Right renal cortex interstitium (tissue), 3 donors: ENCODE measurements at regions not wholly inside any gene's neighbourhood (a gene's known extent, or its start where the extent isn't known, plus 50 kb on each side); places are given as distances from the start of the nearest gene placed in this dataset.
"Not testable (repeated sequence)": the region's sequence is repeated elsewhere in the genome, so short reads cannot be mapped to it uniquely, and the experiment has no call there.

Experiments
- DNase-seq, 3 donors: peaks; one replicate each; pipeline ENCODE4 v3.0.0-alpha.2; 2013; ENCODE audit warnings: low read depth in 3 of 3, low spot score in 2 of 3

DNA sequence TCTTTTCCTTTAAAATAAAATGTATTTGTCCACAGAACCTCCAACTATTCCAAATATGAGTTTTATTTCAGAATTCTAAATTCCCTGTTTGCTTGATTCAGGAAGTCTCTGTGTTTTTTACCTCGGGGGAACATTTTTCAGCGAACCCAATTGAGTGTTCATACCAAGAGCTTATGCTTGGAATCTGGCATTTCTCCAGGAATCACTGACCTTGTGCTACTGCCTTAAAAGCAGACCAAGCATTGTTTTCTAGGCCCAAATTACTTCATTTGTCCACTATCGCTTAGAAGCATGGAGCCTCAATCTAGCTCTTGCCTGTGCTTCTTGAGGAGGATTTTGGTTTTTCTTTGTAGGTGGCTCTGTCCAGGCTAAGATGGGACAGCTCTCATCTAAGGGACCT is 59.4 kb downstream of the EBLN1 start:
- no peak for DNase-seq

DNA sequence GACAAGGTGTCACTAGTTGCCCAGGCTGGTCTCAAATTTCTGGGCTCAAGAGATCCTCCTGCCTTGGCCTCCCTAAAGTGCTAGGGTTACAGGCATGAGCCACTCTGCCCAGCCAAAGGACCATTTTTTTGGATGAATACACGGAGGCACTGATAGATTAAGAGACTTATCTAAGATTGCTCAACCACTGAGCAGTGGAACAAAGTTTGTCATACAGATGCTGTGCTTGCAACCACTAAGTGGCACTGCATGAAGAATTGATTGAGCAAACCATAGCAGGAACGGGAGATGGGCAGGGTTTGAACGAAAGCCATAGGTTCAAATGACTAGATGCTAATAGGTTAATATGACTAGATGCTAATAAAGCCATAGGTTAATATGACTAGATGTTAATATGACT is 61.1 kb downstream of the EBLN1 start:
- no peak for DNase-seq

DNA sequence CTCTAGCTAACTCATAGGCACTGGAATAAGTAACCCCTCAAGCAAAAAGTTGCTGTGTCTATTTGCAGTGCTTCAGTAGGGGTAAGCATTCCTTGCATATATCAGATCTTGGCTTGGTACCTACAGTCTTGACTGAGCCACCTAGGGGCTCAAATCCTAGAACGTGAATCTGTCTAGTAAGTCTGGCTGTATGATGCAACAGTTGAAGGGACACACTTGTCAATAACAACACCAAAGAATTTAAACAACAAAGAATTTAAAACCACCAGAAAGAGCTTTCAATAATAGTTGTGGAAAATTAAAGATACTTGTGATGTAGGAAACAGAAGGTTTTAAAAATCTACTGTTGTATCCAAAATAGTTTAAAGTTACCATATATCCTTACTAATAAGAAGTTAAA is 65.4 kb downstream of the EBLN1 start:
- no peak for DNase-seq

DNA sequence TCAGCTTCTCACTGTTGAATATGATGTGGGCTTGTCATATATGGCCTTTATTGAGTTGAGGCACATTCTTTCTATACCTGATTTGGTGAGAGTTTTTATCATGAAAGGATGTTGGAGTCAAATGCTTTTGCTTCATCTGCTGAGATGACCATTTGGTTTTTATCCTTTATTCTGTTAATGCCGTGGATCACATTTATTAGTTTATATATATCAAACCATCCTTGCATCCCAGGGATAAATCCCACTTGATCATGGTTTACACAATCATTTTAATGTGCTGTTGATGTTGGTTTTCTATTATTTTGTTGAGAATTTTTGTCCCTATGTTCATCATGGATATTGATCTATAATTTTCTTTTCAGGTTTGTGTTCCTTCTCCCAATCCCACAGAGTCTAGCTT is 67.0 kb downstream of the EBLN1 start:
- DNase-seq = no peak

DNA sequence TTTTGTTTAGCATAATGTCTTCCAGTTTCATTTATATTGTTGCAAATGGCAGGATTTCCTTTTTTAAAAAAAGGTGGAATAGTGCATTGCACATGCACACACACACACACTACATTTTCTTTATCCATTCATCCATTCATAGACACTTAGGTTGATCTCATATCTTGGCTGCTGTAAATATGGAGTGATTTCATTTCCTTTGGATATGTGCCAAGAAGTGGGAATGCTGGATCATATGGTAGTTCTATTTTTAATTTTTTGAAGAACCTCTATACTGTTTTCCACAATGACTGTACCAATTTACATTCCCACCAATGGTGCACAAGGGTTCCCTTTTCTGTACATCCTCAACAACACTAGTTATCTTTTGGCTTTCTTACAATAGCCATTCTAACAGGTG is 68.9 kb downstream of the EBLN1 start:
- no peak for DNase-seq

DNA sequence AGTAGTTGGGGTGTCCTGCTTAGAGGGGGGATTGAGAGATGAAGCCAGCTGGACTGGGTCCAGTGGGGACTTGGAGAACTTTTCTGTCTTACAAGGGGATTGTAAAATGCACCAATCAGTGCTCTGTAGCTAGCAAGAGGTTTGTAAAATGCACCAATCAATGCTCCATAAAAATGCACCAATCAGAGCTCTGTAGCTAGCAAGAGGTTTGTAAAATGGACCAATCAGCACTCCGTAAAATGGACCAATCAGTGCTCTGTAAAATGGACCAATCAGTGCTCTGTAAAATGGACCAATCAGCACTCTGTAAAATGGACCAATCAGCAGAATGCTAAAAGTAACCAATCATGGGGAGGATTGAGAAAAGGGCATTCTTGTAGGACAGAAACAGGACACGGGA is 71.9 kb downstream of the EBLN1 start:
- not testable (repeated sequence) for DNase-seq

DNA sequence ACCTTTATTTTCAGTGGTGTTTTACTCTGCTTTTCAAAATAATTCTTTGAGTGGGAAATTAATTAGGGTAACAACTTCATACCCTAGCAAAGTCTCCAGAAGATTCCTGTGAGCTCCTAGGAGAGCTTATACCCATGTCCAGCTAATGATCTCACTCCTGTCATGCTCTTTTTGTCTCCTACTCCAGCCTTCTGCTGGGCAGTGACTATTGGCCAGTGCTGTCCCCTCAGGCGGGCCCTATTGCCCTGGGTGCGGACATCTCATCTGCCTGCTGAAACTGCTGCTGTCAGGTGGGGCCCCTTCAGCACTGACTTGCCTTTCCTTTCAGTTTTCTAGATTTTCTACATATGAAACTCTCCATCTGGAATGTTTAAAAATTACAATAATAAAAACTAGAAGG is 80.3 kb downstream of the EBLN1 start:
- DNase-seq = no peak

DNA sequence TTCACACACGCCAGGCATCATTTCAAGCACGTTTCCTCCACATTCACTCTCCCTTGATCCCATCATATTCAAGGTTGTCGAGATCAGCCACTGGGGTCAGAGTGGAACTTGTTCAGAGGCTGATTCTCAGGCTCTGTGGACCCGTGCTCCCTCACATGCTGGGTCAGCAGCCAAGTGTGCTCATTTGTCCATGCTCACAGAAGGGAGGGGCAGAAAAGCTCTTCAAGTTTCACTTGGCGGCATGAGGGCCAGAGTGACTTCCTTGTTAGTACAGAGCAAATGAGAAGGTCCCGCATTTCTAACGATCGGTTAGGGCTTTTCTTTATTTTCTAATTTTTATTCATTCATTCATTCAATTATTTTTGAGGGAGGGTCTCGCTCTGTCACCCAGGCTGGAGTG is 82.2 kb downstream of the EBLN1 start:
- no peak for DNase-seq

DNA sequence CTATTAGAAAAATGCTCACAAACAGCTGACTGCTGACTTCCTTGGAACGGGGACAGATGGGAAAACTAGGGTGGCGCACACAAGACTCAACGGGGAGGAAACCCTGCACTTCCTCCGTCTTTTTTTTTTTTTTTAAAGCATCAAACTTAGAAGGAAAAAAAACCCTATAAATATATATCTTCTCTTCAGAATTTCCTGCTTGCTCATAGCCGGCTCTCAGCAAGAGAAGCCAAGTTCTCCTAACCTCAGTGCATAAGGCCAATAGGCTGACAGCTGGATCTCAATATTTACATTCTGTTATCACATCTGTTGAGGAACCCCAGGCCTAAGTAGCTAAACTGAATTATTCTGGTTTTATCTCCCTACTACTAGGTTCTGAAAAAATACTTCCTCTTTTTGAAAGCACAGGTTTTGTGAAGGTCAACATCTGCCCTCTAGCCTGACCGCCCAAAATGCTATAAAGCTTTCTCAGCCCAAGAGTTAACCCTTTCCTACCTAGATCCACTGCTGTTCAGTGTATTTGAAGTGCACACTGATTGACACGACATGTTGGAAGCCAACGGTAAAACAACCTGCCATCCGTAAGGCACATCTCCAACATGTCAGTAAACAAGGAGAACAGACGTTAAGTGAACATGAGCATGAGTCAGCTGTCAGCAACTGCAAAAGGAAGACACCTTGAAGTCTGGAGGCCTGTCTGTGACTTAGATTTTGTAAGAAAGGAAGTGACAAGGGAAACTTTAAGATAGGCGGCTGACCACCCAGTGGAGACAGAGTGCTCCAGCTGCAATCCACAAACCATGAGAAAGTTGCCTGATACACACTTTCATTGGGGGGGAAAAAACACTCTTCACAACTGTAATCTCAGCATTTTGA is 83.8 kb downstream of the EBLN1 start:
- peak; percentile 53 to 77 (median 59) for DNase-seq

DNA sequence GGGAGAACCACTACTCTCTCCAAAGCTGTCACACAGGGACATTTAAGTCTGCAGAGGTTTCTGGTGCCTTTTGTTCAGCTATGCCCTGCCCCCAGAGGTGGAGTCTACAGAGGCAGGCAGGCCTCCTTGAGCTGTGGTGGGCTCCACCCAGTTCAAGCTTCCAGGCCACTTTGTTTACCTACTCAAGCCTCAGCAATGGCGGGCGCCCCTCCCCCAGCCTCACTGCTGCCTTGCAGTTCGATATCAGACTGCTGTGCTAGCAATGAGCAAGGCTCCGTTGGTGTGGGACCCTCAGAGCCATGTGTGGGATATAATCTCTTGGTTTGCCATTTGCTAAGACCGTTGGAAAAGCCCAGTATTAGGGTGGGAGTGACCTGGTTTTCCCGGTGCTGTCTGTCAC is 87.0 kb downstream of the EBLN1 start:
- DNase-seq = not testable (repeated sequence)

DNA sequence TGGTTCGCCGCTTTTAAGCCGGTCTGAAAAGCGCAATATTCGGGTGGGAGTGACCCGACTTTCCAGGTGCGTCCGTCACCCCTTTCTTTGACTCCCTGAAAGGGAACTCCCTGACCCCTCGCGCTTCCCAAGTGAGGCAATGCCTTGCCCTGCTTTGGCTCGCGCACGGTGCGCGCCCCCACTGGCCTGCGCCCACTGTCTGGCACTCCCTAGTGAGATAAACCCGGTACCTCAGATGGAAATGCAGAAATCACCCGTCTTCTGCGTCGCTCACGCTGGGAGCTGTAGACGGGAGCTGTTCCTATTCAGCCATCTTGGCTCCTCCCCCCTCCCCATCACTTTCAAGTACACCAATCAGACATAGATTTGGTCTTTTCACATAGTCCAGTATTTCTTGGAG is 88.2 kb downstream of the EBLN1 start:
- not testable (repeated sequence) for DNase-seq

DNA sequence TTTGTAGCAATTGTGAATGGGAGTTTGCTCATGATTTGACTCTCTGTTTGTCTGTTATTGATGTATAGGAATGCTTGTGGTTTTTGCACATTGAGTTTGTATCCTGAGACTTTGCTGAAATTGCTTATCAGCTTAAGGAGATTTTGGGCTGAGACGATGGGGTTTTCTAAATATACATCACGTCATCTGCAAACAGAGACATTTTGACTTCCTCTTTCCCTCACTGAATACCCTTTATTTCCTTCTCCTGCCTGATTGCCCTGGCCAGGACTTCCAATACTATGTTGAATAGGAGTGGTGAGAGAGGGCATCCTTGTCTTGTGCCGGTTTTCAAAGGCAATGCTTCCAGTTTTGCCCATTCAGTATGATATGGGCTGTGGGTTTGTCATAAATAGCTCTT is 96.6 kb downstream of the EBLN1 start:
- DNase-seq = not testable (repeated sequence)

DNA sequence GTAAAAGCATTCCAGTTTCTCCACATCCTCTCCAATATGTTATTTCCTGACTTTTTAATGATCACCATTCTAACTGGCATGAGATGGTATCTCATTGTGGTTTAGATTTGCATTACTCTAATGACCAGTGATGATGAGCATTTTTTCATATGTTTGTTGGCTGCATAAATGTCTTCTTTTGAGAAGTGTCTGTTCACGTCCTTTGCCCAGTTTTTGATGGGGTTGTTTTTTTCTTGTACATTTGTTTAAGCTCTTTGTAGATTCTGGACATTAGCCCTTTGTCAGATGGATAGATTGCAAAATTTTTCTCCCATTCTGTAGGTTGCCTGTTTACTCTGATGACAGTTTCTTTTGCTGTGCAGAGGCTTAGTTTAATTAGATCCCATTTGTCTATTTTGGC is 97.7 kb downstream of the EBLN1 start:
- DNase-seq = not testable (repeated sequence)

DNA sequence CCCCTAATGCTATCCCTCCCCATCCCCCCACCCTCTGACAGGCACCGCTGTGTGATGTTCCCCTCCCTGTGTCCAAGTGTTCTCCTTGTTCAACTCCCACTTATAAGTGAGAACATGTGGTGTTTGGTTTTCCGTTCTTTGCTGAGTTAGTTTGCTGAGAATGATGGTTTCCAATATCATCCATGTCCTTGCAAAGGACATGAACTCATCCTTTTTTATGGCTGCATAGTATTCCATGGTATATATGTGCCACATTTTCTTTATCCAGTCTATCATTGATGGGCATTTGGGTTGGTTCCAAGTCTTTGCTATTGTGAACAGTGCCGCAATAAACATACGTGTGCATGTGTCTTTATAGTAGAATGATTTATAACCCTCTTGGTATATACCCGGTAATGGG is 98.2 kb downstream of the EBLN1 start:
- not testable (repeated sequence) for DNase-seq

DNA sequence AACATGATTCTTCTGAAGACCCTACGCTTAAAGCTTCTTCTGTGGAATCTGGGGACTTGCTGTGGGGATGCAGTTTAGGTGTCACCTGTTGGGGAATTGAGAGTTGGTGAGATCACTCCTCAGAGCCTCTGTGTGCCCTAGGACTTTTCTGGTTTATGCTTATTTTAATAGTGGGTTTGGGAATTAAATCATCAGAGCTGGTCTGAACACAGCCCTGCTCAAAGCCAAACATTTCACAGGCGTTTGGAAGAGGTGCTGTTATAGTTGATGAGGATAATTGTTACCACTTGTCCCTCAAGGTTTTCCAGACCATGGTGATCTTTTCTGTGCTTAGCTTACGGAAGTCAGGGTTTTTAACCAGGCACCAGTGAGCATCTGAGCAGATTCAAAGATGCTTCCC is 106.1 kb downstream of the EBLN1 start:
- no peak for DNase-seq

DNA sequence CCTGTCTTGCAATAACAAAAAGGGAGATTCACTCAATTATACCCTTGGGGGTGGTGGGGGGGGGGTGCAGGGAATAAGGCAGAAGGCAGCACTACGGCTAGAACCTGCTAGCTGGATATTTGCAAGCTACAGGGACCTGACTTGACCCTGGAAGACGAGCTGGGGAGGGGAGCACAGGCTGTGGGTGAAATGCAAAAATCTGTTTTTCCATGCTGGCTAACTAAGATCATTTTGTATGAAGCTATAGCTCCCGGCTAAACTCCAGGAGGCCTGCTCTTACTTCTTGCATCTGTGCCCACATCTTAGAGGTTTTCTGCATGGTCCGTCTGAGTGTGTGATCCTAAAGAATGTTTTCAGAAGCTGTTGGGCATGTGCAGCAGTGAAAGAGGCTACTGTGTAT is 106.6 kb downstream of the EBLN1 start:
- no peak for DNase-seq

DNA sequence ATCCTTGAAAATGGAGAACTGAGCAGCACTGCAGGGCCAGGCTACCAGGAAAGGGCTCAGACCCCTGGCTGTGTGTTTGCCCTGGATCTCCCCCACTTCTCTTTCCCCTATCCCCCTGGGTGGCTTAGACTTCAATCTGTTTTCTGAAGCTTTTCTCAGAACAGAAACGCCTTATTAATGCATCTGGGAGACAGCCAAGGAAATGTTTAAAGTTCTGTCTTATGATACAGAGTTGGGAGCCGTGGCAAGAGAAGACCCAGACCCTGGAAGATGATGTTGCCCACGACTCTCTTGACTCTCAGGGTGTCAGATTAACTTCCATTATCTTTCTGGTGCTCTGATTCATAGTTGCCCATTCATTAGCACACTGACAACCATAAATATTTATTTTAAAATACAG is 107.1 kb downstream of the EBLN1 start:
- no peak for DNase-seq

DNA sequence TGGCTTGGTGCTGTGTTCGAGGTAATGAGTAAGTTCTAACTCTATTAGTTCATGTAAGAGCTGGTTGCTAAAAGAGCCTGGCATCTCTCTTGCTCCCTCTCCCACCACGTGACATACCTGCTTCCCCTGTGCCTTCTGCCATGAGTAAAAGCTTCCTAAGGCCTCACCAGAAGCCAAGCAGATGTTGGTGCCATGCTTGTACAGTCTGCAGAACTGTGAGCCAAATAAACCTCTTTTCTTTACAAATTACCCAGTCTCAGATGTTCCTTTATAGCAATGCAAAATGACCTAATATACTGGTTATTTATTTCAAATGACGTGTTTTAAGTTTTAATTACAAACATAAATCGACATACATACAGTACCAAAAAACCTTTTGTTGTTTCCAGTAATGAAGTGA is 101.7 kb upstream of the DNAJC1 start:
- no peak for DNase-seq

DNA sequence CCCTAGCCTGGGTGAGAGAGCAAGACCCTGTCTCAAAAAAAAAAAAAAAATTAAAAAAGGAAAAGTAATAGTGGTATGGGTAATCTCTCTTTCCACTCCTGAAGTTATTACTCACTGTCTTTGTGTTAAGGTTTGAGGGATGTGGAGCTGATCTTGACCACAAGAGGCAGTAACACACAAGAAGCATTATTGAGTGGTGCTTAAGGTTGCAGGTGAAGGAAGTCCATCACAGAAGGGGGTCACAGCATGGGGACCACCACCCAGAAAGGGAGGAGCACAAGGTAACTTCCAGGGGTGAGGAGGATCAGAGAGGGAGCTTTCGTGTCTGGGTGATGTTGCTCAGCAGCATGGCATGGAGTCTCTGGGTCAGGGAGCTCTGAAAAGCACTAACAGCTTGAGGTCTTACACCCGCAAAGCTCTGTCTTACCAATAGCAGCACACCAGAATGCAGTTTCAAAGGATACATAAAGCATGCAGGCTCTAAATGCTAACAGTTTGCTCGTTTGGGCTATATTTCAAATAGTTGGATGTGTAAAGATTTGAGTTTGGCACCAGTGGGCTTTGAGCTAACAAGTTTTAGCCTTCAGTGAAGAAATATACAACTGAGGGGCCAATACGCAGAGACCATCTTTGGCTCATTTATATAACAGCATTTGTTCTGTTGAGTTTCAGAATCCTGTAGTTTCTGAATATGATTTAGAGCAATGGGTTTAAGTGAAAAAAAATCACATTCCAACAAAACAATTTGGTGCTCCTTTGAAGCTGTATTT is 100.4 kb upstream of the DNAJC1 start:
- DNase-seq = no peak

DNA sequence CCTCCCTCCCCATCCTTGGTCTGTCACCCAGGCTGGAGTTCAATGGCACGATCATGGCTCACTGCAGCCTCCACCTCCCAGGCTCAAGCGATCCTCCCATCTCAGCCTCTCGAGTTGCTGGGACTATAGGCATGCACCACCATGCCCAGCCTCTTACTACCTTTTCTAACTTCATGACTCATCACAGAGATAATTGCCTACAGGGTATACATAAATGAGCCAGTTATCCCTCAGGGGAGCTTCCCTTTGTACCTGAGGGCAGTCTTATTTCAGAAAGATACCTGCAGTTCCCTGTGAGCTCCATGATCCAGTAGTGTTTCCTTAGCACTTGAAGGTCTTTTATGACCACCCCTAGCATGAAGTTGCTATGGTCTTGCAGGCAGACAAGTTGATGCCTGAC is 94.2 kb upstream of the DNAJC1 start:
- DNase-seq = no peak

DNA sequence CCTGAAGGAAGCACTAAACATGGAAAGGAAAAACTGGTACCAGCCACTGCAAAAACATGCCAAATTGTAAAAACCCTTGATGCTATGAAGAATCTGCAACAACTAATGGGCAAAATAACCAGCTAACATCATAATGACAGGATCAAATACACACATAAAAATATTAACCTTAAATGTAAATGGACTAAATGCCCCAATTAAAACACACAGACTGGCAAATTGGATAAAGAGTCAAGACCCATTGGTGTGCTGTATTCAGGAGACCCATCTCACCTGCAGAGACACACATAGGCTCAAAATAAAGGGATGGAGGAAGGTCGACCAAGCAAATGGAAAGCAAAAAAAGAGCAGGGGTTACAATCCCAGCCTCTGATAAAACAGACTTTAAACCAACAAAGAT is 87.7 kb upstream of the DNAJC1 start:
- not testable (repeated sequence) for DNase-seq

DNA sequence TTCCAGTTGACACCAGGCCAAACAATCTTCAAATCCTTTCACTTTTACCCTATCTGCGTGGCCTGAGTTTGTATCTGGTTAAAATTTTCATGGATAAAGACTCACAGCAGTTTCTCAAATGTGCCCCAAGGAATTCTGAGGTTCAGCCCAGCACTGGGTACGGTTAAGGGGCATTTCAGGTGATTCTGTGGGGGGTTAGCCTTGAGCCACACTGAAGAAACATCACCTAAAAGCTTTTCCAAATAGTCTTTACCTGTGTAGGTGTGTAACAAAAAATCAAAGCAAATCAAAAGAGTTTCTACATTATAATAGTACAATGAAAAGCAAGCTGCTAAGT is 83.8 kb upstream of the DNAJC1 start:
- DNase-seq = no peak
